IMR-90 (cell line): ENCODE measurements at regions not wholly inside any gene's neighbourhood (a gene's known extent, or its start where the extent isn't known, plus 50 kb on each side); places are given as distances from the start of the nearest gene placed in this dataset.

Experiments
- CEBPB ChIP-seq: IDR thresholded peaks from 2 replicates; pipeline ENCODE4 v1.6.1; 2012; ENCODE audit warnings: low read depth, low read length, improper control_type of control experiment
- CTCF ChIP-seq: conservative IDR thresholded peaks from 2 replicates; pipeline ENCODE4 v1.5.1; 2012; ENCODE audit warnings: mild to moderate bottlenecking, low read depth, low read length, improper control_type of control experiment
- ELK1 ChIP-seq: fragments of 150-350 bp; IDR thresholded peaks from 2 replicates; pipeline ENCODE4 v1.6.1; 2016; ENCODE audit warnings: low read depth, mild to moderate bottlenecking, low read length, moderate library complexity, borderline replicate concordance
- MAFK ChIP-seq: IDR thresholded peaks from 2 replicates; pipeline ENCODE4 v1.6.1; 2012; ENCODE audit warnings: low read depth, low read length, improper control_type of control experiment
- MAZ ChIP-seq: IDR thresholded peaks from 2 replicates; pipeline ENCODE4 v1.6.1; 2012; ENCODE audit warnings: low read depth, mild to moderate bottlenecking, low read length, improper control_type of control experiment, moderate library complexity, borderline replicate concordance
- MXI1 ChIP-seq: IDR thresholded peaks from 2 replicates; pipeline ENCODE4 v1.6.1; 2012; ENCODE audit warnings: low read depth, mild to moderate bottlenecking, low read length, moderate library complexity, borderline replicate concordance
- POLR2A ChIP-seq: IDR thresholded peaks from 2 replicates; pipeline ENCODE4 v1.6.1; 2012; ENCODE audit warnings: mild to moderate bottlenecking, low read depth, low read length
- RCOR1 ChIP-seq: IDR thresholded peaks from 2 replicates; pipeline ENCODE4 v1.6.1; 2012; ENCODE audit warnings: mild to moderate bottlenecking, low read length, improper control_type of control experiment; ENCODE audit not compliant: insufficient replicate concordance

GRCh38 chr2:192940767-192941166, 746.0 kb upstream of the TMEFF2 start:
- TF ChIP-seq CTCF, result no peak
- TF ChIP-seq RCOR1, result no peak
- no peak for TF ChIP-seq ELK1
- TF ChIP-seq MAFK, result no peak
- TF ChIP-seq CEBPB, result no peak
- TF ChIP-seq POLR2A, result no peak
- no peak for TF ChIP-seq MAZ
- no peak for TF ChIP-seq MXI1
